ENCODE measurements at regions not wholly inside any gene's neighbourhood (a gene's known extent, or its start where the extent isn't known, plus 50 kb on each side); places are given as distances from the start of the nearest gene placed in this dataset.

- TF ChIP-seq CEBPZ (IDR thresholded peaks at IDR 0.05; ENCODE audit: low read depth, low read length) (no peak), MYB (IDR thresholded peaks at IDR 0.05; ENCODE audit: borderline replicate concordance, low read depth, low read length) (no peak), CEBPB (IDR thresholded peaks at IDR 0.05; ENCODE audit: borderline replicate concordance in 1 of 2, low read depth in 2 of 2, low read length in 2 of 2) (no peak)
Measured at GRCh38 chr5:74500110-74500917, 140.2 kb downstream of the ENC1 start (continued).

GRCh38 chr5:74499256-74500050 lies 141.1 kb downstream of the ENC1 start:
- H3K4me2 ChIP-seq (ENCODE audit: control insufficient read depth, insufficient read depth), result no peak overlapping the region
- ChIA-PET CTCF (interaction anchor here (0.9 to 1.5 kb wide), 2 partner anchors 10 to 179 kb away, joined by 3 to 4 read pairs; no protein-coding TSS in a partner anchor), RAD21 (ENCODE audit: unreplicated experiment) (interaction anchor here (1.4 to 1.5 kb wide), 2 partner anchors 8 to 134 kb away, joined by 3 to 4 read pairs; no protein-coding TSS in a partner anchor), POLR2A (no interaction called here), SMC1A (ENCODE audit: uncharacterized antibody, unreplicated experiment) (interaction anchor here (0.9 to 1.9 kb wide), 5 partner anchors 8 to 181 kb away, joined by 3 to 8 read pairs (median 5); no protein-coding TSS in a partner anchor)
- TF ChIP-seq RAD51 (IDR thresholded peaks at IDR 0.05) (no peak), ZNF274 (IDR thresholded peaks at IDR 0.05; ENCODE audit: insufficient read depth, insufficient read length) (no peak), MEF2A (IDR thresholded peaks at IDR 0.05; ENCODE audit: insufficient read depth, low read depth, low read length) (no peak)
- BruUV-seq (replicated peaks), result no TSS peak
- no peaks in the 10 kb centered on the region for H3K4me1 ChIP-seq (ENCODE audit: control insufficient read depth, insufficient read depth, low read length)
- ATAC-seq, result no peak
- no peak for FAIRE-seq
- H2AFZ ChIP-seq (ENCODE audit: control insufficient read depth, low read depth, low read length), result no peak overlapping the region
- no peaks in the 10 kb centered on the region for H3K36me3 ChIP-seq (ENCODE audit: control insufficient read depth in 2 of 2, insufficient read depth in 2 of 2, low read length in 1 of 2)
- intact Hi-C loops (cut with micrococcal nuclease; ENCODE audit: unreplicated experiment), result loop anchor here (10.0 kb wide), 1 partner anchor 175 kb away; no protein-coding TSS in a partner anchor
- no peaks in the 10 kb centered on the region for H4K20me1 ChIP-seq (ENCODE audit: control insufficient read depth, insufficient read depth)
- no peaks in the 10 kb centered on the region for H3K79me2 ChIP-seq (ENCODE audit: control insufficient read depth, insufficient read depth, low read length)
- H3K4me3 ChIP-seq, result no peak overlapping the region
- DNase-seq (ENCODE audit: low read depth, low spot score), result no peak
- H3K27ac ChIP-seq (ENCODE audit: control insufficient read depth, insufficient read depth), result no peak overlapping the region
- H3K9ac ChIP-seq (ENCODE audit: control insufficient read depth, insufficient read depth, low read length), result no peak overlapping the region
- 31% methylated on average over 3 of the region's 4 CpGs for WGBS (ENCODE audit: insufficient coverage, insufficient replicate concordance, low lambda C conversion rate, missing lambda C conversion rate)
- H3K27me3 ChIP-seq (replicated peaks in 1 of 2; ENCODE audit: control insufficient read depth in 2 of 2, insufficient read depth in 2 of 2, low read length in 1 of 2), result no peaks in the 10 kb centered on the region
- in situ Hi-C loops (cut with MboI), result no loop called here
- no peaks in the 10 kb centered on the region for H3K9me3 ChIP-seq (replicated peaks; ENCODE audit: control insufficient read depth, insufficient read depth, low read length)
